ENCODE measurements at regions not wholly inside any gene's neighbourhood (a gene's known extent, or its start where the extent isn't known, plus 50 kb on each side); places are given as distances from the start of the nearest gene placed in this dataset.

DNA sequence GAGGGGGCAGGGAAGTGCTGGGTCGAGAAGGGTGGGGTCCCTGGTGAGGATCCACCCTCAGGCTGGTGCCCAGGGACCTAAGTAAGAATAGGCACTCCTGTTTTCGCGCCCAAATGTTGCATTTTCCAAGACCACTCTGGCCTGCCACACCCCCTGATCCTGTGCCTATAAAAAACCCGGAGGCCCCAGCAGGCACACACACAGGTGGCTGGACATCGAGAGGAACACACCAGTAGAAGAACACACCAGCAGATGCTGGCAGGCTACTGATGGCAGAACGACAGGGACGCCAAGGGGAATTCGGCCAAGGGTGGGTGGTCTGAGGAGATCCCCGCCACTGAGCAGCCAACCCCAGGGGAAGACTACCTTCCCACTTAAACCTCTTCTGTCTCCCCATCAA lies 633.9 kb upstream of the POT1 start:
- DNase-seq (ENCODE audit: low read depth), result no peak

DNA sequence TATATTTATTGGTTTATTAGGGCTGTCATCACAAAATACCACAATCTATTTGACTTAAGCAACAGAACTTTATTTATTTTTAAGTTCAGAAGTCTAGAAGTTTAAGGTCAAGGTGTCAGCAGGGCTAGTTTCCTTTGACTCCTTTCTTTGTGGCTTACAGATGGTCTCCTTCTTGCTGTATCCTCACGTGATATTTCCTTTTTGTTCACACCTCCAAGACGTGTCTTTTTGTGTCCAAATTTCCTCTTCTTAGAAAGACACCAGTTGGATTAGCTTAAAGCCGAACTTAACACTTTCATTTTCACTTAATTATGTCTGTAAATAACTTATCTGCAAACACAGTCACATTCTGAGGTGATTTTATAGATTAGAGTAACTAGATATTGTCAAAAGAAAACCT lies 631.4 kb upstream of the POT1 start:
- no peak for DNase-seq (ENCODE audit: low read depth)

DNA sequence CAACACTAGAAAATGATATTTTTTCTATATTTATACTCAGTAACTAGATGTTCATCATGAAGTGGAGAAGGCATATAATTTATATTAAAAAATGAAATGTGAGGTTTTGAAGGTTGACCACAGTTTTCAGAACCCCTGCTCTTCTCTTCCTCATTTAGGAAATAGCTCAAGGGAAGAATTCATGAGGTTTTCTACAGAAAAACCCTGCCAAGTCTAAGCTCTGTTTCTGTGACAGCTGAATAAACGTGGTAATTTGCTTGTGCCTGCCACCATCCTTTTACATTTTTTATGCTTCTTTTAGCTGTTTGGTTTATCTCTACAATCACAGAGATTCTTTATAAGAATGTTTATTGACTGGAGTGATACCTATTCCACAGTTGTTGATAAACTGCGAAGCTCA lies 630.3 kb upstream of the POT1 start:
- no peak for DNase-seq (ENCODE audit: low read depth)

DNA sequence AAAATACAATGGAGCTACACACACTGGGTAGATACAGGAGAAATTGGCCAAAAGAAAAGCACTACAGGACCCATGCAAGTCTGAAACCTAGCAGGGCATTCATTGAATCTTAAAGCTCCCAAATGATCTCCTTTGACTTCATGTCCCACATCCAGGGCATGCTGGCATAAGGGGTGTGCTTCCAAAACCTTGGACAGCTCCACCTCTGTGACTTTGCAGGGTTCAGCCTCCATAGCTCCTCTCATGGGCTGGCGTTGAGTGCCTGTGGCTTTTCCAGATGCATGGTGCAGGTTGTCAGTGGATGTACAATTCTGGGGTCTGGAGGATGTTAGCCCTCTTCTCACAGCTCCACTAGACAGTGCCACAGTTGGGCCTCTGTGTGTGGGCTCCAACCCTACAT lies 626.3 kb upstream of the POT1 start:
- no peak for DNase-seq (ENCODE audit: low read depth)

GRCh38 chr7:125551008-125551407 lies 621.4 kb upstream of the POT1 start:
- no peak for DNase-seq (ENCODE audit: low read depth)

GRCh38 chr7:125547505-125547904 lies 617.9 kb upstream of the POT1 start:
- no peak for DNase-seq (ENCODE audit: low read depth)

DNA sequence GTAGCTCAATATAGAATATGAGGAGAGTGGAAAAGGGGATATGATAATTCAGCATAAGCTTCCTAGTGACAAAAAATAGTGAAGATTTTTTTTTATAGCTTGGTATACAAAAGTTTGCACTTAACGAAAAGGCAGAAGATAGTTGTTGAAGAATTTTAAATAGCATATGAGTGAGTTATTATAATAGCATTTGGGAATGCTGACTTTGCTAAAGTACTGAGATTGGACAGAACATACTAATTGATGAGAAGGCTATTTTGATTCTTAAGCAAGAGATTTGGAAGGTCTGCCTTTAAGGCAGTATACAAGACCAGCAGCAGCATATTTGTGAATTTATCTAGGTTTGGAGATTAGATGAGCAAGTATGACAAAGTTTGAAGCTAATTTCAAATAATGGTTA lies 600.9 kb upstream of the POT1 start:
- no peak for DNase-seq (ENCODE audit: low read depth)

GRCh38 chr7:125529249-125529648 lies 599.6 kb upstream of the POT1 start:
- no peak for DNase-seq (ENCODE audit: low read depth)

DNA sequence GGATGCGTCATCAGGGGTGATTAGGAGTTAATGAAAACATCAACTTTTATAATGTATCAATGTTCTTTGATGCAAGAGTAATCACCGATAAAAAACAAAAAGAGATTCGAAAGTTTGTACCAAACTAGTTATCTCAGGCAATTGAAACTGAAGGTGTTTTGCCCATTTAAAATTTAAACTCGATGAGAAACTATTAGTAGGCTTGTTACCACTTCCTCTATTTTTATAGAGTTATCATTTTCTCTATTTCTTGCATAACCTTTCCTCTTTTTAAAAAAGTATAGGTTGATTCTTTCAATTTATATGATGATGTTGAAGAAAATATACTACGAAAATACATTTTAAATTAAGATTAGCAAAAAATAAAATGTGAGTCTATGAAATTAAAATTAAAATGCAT lies 597.3 kb upstream of the POT1 start:
- DNase-seq (ENCODE audit: low read depth), result no peak

DNA sequence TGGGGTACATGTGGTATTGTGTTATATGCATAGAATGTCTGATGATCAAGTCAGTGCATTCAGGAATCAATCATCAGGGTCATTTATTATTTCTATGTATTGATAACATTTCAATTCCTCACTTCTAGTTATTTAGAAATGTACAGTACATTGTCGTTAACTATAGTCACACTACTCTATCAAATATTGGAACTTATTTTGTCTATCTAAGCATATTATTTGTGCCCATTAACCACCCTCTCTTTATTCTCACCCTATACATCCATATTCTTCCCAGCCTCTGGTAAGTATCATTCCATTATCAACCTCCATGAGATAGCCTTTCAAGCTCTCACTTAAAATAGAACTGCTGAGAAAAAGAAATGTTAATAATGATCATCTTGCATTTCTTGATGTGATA lies 596.5 kb upstream of the POT1 start:
- no peak for DNase-seq (ENCODE audit: low read depth)

- DNase-seq (ENCODE audit: low read depth), result no peak
Measured at GRCh38 chr7:125516194-125516593, 586.6 kb upstream of the POT1 start.

DNA sequence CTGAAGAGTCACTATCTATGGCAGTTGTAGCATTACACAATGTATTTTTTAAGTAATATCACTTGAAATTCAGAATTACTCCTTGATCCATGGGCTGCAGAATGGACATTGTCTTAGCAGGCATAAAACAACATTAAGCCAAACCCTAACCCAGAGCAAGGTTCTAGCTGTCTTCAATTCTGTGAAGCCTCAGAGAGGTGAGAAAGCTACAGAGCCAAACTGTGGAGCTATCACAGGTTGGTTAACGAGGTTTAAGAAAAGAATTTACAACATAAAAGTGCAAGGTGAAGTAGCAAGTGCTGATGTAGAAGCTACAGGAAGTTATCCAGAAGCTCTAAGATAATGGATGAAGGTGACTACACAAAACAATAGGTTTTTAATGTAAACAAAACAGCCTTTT lies 582.7 kb upstream of the POT1 start:
- no peak for DNase-seq (ENCODE audit: low read depth)

DNA sequence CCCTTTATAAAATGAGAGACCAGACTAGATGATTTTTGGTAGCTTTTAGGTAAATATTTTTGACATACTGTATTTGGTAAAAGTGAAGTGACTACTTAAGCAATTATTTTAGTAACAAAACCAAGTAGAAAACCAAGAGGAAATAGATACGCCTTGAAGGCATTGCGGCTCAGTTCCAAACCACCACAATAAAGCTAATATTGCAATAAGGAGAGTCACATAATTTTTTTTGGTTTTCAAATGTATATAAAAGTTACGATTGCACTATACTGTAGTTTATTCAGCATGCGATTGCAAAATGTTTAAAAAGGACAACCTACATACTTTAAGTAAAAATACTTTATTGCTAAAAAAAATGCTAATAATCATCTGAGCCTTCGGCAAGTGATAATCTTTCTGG lies 581.7 kb upstream of the POT1 start:
- no peak for DNase-seq (ENCODE audit: low read depth)

DNA sequence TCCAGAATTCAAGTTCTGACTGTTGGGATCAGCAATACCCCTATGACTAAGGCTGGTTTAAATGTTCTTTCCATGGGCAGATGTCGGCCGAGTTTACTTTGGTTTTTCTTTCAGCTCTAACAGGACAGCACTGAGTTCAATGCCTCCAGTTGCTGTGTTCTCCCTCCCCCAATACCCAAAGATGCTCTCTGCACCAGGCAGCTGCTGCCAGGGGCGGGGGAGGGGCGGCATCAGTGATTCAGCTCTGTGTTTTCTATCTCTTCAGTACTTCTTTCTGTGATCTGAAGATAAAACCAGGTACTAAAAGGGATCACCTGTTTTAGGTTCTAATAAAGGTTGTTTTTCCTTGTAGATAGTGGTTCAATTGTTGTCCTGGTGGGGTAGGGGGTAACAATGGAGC lies 576.7 kb upstream of the POT1 start:
- DNase-seq (ENCODE audit: low read depth), result no peak

DNA sequence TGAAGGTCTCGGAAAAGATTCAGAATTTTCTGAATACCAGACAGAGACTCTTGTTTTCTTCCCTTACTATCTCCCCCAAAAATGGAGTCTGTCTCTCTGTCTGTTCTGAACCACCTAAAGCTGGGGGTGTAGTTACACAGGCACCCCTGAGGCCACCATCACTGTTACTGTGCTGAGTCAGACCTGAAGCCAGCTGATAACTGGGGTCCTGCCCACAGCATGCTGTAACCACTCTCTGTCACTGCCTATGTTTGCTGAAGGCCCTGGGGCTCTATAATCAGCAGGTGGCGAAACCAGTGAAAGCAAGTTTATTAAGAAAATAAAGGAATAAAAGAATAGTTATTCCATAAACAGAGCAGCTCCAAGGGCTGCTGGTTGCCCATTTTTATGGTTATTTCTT lies 575.2 kb upstream of the POT1 start:
- no peak for DNase-seq (ENCODE audit: low read depth)

- DNase-seq (ENCODE audit: low read depth), result no peak
Measured at GRCh38 chr7:125495997-125496396, 566.4 kb upstream of the POT1 start.

- DNase-seq (ENCODE audit: low read depth), result no peak
Measured at GRCh38 chr7:125492521-125492920, 562.9 kb upstream of the POT1 start.

DNA sequence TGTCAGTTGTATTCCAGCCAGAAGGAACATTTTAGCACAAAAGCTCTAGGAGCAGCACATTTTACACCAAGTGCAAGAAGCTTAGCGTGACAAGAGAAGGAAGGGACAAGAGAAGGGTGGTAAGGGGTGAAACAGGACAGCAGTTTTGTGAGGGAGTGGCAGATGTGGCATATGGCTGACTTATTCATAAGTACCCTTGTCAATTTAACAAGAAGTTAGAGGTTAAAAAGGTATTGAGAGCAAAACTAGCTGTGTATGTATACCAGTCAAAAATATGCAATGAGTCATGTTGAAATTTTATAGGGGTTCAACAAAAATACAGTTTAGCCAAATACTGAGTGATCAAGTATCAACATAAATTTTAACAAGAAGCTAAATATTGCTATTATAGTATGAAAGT lies 561.5 kb upstream of the POT1 start:
- DNase-seq (ENCODE audit: low read depth), result no peak

DNA sequence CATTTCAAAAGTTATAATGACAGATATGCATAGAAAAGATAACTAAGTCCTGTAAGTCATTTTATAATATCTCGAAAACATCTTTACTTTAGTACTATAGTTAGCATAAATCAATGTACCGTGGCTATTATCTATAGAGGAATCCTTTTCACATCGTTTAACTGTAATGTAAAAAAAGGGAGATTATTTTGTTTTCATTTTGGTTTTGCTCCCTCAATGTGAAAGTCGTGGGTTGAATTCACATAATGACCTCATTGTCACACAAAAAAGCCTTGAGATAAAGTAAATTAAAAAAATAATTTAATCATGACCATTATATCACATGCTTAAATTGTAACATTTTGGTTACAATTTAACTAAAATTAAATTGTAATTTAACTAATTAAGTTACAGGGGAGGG lies 560.5 kb upstream of the POT1 start:
- DNase-seq (ENCODE audit: low read depth), result no peak

DNA sequence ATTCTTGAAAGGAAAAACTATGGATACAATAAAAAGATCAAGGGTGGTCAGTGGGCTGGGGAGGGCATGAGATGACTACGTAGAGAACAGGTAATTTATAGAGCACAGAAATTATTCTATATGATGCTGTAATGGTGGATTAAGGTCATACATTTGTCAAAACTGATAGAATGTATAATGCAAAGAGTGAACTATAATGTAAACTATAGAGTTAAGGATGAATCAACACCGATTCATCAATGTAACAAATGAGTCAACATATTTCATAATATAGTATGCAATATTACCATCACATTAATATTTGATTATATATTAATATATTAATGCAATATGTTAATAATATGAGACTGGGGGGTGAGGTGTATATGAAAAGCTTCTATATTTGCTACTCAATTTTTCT lies 555.6 kb upstream of the POT1 start:
- no peak for DNase-seq (ENCODE audit: low read depth)

- no peak for DNase-seq (ENCODE audit: low read depth)
Measured at GRCh38 chr7:125484755-125485154, 555.1 kb upstream of the POT1 start.

- no peak for DNase-seq (ENCODE audit: low read depth)
Measured at GRCh38 chr7:125481323-125481722, 551.7 kb upstream of the POT1 start.

DNA sequence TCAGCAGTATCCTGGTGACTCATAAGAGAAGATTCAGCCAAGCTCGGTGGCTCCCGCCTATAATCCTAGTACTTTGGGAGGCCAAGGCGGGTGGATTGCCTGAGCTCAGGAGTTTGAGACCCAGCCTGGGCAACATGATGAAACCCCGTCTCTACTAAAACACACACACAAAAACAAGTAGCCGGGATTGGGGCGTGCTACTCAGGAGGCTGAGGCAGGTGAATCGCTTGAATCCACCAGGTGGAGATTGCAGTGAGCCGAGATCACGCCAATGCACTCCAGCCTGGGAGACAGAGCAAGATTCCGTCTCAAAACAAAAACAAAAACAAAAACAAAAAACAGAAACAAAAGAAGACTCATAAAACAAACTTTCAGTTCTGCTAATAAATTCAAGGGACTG lies 551.1 kb upstream of the POT1 start:
- no peak for DNase-seq (ENCODE audit: low read depth)

DNA sequence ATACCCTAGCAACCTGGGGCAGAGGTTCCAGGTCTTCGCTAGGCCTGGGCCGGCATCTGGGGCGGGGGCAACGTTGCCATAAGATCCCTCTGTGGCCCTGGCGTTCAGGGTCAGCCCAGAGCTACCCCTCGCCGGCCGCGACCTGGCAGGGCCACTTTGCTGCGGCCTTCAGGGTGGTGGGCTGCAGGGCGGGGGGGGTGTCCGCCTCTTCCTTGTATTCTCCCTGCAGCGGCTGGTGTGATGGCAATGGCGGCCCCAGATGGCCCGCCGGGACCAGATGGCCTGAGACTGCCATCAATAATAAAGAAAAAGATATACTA lies 539.2 kb upstream of the POT1 start:
- no peak for DNase-seq (ENCODE audit: low read depth)

DNA sequence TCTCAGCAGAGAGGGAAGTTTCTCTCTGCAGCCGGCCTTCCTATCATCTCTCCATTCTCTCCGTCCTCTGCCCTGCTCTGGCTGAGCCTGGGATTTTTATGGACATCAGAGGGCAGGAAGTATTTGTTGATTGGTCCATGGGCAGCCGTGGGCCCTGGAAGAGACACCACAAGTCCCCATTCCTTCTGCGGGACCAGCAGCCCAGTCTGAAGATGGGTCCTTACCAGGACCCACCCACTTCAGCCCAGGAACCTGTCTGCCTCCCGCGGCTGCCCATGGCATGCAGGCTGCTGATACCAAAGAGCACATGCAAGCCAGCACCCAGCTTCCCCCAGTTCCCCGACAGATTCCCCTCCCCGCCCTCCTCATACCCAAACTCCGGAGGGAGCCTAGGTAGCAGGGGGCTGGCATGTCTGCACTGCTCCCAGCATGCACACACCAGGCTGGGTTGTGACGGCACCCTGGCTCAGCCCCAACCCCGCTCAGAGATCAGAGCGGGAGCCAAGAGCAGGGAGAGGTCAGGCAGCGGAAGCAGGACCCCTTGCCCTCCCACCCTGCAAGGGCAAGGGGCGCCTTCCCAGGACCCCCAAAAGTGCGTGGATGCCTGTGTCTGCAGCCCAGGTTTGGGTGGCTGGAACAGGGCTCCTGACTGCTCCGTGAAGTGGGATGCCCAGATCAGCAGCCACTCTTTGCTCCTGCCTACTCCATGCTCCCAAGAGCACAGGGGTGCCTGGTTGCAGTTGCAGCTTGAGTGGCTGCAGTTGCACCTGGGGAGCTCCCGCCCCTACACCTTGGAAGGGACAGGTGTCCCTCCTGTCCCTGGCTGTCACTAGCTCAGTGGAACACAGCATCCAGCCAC lies 538.6 kb upstream of the POT1 start:
- DNase-seq (ENCODE audit: low read depth), result no peak
